HG02798 (cell line): ENCODE measurements at regions not wholly inside any gene's neighbourhood (a gene's known extent, or its start where the extent isn't known, plus 50 kb on each side); places are given as distances from the start of the nearest gene placed in this dataset.
"Not testable (repeated sequence)": the region's sequence is repeated elsewhere in the genome, so short reads cannot be mapped to it uniquely, and the experiment has no call there.

Experiments used
- ATAC-seq: cut with Tn5 transposase; IDR thresholded peaks from one replicate; pipeline ENCODE4 v1.9.1; 2021; ENCODE audit warnings: mild to moderate bottlenecking; ENCODE audit not compliant: unreplicated experiment, poor library complexity

DNA sequence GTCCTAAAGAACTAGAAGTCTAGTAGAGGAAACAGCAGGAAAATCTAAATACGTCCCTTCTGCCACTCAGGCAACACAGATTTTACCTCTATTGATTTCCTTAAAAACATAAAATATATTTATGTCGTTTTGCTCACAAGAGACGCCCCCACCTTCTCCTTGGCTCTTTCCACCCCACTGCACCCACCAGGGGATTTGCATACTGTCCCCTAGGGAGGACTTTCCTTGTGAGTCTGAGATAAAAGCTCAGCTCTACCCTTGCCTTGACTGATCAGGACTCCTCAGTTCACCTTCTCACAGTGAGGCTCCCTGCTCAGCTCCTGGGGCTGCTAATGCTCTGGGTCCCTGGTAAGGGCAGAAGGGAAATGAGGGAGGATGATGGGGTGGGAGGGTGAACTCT, 1488.1 kb downstream of the RPIA start:
- ATAC-seq = not testable (repeated sequence)

DNA sequence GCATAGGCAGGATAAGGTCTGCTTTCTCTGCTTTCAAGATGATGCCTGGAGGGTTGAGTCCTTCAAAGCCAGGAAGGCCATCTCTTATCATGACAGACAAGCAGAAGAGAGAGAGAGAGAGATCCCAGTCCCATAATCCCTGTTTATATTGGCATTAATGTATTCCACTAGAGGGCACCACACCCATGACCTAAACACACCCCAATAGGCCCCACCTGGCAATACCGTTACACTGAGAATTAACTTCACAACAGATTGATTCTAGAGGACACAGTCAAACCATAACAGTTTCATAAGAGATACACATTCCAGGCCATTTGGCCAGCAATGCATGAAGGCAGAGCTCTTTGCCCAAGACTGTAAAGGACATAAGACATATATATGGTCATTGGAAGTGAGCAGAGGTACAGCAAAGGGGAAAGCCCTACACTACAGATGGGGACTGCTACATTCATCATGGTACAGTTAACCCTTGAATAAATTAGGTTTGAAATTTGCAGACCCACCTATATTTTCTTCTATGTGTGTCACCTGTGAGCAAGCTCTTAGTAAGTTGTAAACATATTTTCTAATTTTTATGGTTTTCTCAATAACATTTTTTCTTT, 1516.1 kb downstream of the RPIA start:
- ATAC-seq = peak; percentile 55

DNA sequence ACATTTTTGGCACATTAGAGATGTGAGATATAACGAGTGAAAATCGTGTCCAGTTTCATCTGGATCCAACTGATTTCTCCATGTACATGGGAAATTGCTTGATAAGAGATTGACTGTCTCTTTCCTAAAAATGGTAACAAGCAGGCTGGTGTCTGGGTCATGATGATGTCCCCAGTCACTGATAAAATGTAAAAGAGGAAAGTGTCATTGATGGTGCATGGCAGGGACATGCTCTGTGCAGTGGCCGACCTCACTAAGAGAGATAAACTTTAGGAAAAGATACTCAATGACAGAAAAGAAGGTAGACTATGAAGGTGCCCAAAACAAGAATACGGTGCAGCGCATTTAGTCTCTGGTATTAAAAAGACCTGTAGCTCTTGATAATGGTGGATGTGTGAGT, 1517.5 kb downstream of the RPIA start:
- no peak for ATAC-seq

DNA sequence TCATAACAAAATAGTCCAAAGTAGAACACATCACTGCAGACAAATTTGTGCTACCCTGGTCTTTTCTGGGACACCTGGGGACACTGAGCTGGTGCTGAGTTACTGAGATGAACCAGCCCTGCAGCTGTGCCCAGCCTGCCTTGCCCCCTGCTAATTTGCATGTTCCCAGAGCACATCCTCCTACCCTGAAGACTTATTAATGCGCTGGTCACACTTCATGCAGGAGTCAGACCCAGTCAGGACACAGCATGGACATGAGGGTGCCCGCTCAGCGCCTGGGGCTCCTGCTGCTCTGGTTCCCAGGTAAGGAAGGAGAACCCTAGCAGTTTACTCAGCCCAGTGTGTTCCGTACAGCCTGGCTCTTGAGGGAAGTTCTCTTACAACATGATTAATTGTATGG, 1518.3 kb downstream of the RPIA start:
- ATAC-seq = no peak

GRCh38 chr2:90215880-90216279, 1524.4 kb downstream of the RPIA start:
- not testable (repeated sequence) for ATAC-seq

GRCh38 chr2:90216801-90217200, 1525.3 kb downstream of the RPIA start:
- not testable (repeated sequence) for ATAC-seq

- ATAC-seq = not testable (repeated sequence)
Observed at GRCh38 chr2:90218534-90218933, 1527.1 kb downstream of the RPIA start.

GRCh38 chr2:90220623-90221299, 1529.3 kb downstream of the RPIA start:
- not testable (repeated sequence) for ATAC-seq

GRCh38 chr2:90221300-90221651, 1529.8 kb downstream of the RPIA start:
- no peak for ATAC-seq

- not testable (repeated sequence) for ATAC-seq
Observed at GRCh38 chr2:90224767-90225166, 1533.3 kb downstream of the RPIA start.

GRCh38 chr2:90226465-90227072, 1535.1 kb downstream of the RPIA start:
- not testable (repeated sequence) for ATAC-seq

DNA sequence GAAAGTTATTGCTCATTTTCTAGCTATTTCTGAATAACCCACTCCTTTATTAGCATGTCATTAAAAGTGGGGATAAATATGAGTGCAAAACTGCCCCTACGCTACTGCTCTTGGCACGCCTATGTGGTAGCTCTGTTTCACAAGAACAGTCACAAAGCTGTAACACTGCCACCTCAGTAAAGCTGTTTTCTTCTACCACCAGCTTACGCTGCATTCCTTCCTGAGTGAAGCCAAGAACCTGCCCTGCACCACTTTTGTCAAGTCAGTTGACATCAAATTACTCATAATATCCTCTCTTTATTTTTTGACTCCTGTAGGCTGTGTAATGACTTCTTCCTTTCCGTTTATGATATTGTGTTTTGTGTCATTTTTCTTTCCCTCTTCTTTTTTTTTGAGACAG, 1539.7 kb downstream of the RPIA start:
- not testable (repeated sequence) for ATAC-seq

DNA sequence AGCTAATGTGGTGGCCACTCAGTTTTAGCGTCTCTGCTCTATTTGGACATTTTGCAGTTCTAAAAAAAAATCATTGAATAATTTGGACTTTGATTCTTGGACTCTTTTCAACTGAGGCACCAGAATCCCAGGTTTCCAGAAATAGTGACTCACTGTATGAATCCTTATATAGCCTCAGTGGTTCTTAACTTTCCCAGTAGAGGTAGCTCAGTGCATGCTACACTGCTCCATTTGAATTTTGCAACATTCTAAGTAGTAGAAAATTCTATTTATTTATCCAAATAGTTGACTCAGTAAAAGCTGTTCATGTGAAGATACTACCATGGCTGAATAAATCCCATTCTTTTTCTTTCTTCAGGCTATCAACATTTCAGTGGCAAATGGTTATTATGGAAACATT, 1544.0 kb downstream of the RPIA start:
- not testable (repeated sequence) for ATAC-seq

- ATAC-seq = not testable (repeated sequence)
Observed at GRCh38 chr2:90237923-90238361, 1546.5 kb downstream of the RPIA start.

DNA sequence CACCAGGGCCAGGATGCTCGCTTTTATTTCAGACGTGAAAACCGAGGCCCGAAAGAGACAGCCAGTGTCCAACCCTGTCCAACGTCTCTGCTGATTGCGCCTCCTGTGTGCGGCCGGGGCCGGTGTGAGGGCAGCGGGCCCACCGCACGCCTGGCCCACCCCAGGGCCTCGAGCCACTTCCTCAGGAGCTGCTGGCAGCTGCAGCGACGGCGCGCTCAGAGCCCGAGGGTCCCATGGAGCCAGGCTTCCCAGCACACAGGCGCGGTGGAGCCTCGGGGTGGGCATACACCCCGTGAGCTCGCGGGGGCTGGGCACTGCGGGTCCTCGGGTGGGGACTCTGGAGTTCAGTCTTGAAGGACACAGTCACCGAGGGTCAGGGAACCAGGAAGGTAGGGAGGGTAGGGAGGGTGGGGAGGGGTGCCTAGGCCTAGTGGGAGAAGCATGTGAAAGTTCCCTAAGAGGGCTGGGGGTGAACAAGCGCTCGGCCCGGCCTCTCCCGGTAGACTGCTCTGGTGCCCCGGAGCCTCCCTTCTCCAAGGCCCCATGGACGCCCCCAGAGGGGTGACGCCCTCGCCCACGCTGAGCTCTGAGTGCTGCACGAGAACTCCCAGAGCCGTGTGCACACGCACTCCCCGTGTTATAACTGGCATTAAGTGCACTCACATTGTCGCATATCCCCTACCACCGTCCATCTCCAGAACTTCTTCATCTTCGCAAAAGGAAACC, 1547.2 kb downstream of the RPIA start:
- not testable (repeated sequence) for ATAC-seq

- not testable (repeated sequence) for ATAC-seq
Observed at GRCh38 chr2:90239769-90240168, 1548.3 kb downstream of the RPIA start.

DNA sequence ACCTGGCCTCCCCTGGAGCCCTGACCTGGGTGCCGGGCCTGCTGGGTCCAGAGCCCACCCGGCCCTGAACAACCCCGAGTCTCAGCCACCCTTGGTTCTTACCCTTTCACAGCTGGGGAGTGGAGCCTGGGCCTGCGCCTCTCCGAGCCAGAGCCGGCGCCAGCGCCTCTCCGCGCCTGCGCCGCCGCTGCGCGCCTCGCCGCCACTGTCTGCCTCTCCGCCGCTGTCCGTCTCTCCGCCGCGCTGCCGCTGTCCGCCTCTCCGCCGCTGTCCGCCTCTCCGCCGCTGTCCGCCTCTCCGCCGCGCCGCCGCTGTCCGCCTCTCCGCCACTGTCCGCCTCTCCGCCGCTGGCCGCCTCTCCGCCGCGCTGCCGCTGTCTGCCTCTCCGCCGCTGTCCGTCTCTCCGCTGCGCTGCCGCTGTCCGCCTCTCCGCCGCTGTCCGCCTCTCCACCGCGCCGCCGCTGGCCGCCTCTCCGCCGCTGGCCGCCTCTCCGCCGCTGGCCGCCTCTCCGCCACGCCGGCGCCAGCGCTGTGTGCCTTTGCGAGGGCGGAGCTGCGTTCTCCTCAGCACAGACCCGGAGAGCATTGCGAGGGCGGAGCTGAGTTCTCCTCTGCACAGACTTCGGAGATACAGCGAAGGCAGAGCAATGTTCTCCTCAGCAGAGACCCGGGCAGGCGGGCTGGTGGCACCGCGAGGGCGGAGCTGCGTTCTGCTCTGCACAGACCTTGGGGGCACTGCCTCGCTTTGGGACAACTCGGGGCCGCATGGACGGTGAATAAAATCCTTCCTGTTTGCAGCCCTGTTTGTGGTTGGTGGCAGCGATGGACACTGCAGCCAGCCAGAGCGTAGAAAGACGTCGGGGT, 1553.7 kb downstream of the RPIA start:
- ATAC-seq = not testable (repeated sequence)

- ATAC-seq = not testable (repeated sequence)
Observed at GRCh38 chr2:90248400-90248799, 1556.9 kb downstream of the RPIA start.

DNA sequence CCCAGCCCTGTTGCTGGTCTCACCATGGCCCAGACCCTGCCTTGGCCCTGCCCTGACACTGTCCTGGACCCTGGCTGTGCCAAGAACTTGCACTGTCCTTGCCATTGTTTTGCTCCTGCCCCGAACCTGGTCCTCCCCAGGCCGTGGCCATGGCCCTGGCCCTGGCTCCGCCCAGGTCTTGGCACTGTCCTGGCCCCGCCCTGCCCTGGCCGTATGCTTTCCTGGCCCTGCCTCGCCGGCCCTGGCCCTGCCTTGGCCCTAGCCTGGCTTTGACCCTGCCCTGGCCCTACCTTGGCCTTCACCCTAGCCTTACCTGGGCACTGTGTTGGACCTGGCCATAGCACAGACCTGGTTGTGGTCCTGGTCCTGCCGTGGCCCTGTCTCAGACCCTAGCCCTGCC, 1558.9 kb downstream of the RPIA start:
- not testable (repeated sequence) for ATAC-seq

GRCh38 chr2:90251576-90251975, 1560.1 kb downstream of the RPIA start:
- ATAC-seq = not testable (repeated sequence)
